M059J (cell line): ENCODE measurements at regions not wholly inside any gene's neighbourhood (a gene's known extent, or its start where the extent isn't known, plus 50 kb on each side); places are given as distances from the start of the nearest gene placed in this dataset.
A peak's percentile ranks its signal among the peaks of the same experiment; 100 is the strongest.

Source experiments
- DNase-seq: peaks from one replicate; pipeline ENCODE4 v3.0.0-alpha.2; 2012; ENCODE audit warnings: low read depth

DNA sequence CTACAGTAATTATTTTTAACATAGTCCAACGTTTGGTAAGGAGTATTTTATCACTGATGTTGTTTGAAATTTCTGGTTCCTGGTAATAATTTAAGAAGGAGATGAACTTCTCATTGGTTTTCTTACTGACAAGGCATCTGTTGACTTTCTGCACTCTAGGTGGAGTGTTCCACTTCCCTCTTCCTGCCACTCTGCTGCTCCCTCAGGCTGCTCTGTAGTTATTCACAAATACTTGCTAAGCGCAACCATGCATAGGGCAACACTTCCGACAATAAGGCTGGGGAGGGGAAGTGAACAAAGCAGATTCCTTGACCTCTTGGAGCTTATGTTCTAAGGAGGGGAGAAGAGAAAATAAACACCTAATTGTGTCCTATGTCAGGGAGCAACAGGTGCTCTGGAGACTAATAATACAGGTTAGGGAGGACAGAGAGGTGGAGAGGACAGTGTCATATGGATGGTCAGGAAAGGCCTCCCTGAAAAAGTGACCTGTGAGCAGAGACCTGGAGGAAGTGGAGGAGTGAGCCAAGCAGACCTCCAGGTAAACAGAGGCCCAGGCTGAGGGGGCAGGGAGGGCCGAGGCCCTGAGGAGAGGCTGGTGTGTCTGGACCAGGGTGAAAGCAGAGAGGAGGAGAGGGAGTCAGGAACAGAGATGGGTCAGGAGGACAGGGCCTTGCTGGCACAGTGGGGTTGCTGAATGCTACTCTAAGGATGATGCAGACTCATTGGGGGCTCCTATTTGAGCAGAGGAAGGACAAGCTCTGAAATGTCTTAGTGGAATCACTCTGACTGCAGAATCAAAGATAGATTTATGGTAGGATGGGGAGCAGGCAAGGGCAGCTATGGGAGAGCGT, 134.8 kb upstream of the SLC24A3 start:
- DNase-seq, result no peak

DNA sequence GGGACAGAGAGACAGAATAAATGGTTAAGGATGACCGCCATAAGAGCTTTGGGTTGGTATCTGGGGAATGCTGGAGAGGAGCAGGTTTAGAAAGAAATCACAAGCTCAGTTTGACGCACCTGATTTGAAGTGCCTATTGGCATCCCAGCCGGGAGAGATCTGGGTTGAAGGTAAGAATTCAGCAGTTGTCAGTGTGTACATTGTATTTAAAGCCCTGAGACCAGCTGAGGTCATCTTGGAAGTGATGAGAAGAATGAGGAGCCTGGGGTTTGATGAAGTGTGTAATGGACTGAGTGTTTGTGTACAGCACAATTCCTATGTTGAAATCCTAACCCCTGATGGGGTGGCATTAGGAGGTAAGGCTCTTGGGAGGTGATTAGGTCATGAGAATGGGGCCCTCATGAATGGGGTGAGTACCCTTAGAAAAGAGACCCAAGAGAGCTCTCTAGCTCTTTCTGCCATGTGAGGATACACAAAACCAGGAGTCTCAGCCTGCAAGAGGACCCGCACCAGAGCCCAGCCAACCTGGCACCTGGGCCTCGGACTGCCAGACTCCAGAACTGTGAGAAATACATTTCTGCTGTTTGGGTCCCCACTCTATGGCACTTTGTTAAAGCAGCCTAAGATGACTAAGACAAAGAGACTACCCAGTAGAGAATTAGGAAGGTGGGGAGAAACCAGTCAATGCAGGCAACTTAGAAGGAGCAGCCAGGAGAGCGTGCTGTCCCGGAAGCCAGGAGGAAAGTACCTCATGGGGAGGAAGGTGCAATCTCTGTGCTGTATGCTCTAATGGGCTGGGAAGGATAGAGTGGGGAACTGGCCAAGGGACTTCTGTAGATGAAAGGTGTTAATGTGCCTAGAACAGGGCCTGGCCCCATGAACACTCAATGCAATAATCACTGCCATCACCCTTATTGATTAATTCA, 133.7 kb upstream of the SLC24A3 start:
- no peak for DNase-seq

DNA sequence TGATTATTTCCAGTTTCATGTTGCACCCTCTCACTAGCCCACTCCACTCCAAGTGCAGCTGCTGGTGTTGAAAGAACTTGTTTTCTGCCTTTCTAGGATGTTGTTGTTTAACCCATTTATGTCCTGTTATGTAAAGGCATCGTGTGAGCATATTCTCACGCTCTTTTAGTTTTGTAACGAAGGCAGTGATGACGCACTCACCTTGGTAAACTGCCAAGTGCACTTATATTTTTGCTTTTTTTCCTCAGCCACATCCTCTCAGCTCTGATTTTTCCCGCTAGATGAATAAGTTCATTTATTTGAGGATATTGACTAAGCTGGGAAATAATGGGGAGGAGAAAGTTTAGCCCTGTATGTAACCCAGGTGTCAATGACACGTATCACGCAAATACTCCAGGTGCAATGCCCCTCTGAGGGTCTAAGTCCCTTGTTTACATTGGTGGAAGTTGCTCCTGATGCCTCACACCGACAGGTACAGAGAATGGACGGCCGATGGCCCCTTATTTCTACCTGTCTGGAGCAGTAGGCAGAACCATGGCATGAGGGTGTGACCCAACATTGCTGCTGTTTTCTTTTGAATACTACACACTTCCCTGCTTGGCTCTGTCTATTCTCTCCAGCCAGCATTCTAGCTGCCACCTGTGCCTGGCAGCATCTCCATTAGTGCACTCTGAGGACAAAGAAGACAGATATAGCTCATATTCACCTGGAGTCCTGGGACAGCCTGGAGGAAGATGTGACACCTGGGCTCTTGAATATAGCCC, 132.7 kb upstream of the SLC24A3 start:
- peak; percentile 46 for DNase-seq

GRCh38 chr20:19081937-19082336, 130.5 kb upstream of the SLC24A3 start:
- DNase-seq, result no peak

GRCh38 chr20:19083136-19083621, 129.3 kb upstream of the SLC24A3 start:
- no peak for DNase-seq

DNA sequence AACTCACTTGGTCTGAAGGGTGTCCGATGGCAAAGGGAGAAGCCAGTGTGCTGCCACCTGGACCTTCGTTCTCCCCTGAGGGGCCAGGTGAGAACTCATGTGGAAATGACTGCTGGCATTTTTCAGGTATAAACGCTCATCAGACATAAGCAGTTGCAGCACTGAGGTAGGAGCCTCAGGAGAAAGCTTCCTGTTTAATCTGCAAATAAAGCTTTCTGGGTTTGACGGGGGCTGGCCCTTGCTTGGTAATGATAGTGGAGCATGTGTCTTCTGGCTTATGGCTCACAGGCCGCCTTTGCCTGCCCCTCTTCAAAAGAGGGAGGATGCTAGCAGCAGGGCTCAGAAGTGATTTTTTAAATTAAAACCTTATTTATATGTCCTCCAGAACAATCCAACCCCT, 122.1 kb upstream of the SLC24A3 start:
- no peak for DNase-seq

DNA sequence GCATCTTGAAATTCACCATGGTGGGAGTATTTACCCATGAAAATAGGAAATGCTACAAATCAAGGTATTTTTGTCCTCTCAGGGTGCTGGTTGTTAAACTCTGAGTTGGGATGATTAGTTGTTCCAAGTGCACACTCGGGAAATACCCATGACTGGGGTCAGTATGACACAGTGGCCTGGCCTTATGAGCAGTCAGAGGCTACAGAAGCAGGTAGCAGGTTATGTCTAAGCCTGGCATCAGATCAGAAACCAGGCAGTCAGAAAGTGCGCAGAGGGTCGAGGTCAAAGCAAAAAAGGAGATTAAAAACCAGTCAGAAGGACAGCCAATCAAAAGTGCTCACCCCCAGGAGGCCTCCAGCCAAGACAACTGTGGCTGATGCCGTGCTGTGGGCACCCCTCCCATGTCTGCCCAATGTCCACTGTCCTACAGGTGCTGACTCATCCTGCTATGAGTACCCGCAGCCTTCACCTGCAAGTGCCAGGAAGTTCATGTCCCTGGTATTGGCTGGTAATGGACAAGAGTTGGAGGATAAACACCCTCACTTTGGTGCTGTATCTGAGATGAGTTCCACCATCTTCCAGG, 117.4 kb upstream of the SLC24A3 start:
- peak; percentile 29 for DNase-seq

DNA sequence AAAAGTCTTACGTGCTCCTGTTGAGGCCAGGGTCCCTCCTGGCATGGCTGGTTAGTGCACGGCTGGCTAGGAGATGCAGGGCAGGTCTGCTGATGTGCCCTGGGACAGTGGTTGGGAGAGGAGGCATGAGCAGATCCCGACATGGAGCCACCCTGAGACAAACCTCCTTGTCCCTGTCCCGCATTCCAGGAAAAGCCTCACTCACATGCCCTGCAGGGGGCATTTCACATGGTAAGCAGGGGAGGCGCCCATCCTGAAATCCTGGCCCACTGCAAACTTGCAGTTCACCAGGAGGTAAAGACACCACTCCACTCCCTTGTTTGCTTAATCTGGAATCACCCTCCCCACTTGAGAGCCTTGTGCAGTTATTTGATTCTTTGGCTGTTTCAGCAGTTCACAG, 116.7 kb upstream of the SLC24A3 start:
- DNase-seq, result no peak

GRCh38 chr20:19096843-19097242, 115.6 kb upstream of the SLC24A3 start:
- DNase-seq, result no peak

DNA sequence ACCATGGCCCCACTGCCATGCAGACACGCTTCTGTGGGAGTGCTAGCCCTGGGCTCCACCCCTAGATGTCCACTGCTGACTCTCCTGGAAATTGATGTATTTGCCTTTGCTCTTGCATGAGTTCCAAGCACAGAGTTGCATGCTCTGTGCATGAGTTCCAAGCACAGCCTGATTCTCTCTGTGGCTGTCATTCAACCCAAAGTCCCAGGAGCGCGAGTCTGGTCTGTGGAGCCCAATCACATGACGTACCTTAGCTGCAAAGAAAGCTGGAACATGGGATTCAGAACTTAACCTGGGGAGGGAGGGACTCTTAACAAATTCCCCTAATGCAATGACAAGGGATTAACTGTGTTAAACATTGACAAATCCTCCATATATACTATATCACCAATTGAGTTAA, 114.3 kb upstream of the SLC24A3 start:
- DNase-seq, result no peak

DNA sequence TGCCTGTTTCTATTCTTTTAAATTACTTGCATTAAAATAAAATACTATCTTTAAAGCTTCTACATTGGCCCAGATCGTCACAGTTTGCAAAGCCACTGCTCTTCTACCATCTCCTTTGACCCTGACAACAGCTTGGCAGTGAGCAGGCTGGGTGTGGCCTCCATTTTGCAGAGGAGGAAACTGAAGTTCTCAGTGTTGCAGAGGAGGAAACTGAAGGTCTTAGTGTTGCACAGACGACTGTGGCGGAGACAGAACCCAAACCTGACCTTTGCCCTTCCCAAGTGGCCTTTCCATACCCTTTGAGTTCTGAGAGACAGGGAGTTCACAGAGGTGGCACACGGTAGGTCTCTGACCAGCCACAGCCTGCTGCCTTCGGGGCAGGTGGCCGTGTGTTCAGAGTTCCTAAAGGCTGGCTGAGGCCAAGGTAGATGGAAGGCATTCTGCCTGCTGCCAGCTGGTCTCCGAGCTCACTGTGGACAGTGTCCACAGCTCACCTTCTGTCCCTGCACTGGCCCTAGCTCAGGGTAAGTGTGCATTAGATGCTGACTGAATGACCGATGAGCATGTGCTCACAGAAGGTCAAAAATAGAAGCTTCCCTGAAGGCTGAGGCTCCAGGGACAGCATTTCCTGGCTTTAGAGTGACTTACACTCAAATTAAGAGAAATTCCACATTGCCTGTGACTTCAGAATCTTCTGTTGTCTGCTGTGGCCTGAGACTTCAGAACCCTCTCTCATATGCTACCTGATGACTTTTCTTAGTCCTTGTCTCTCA, 113.5 kb upstream of the SLC24A3 start:
- DNase-seq, result no peak

DNA sequence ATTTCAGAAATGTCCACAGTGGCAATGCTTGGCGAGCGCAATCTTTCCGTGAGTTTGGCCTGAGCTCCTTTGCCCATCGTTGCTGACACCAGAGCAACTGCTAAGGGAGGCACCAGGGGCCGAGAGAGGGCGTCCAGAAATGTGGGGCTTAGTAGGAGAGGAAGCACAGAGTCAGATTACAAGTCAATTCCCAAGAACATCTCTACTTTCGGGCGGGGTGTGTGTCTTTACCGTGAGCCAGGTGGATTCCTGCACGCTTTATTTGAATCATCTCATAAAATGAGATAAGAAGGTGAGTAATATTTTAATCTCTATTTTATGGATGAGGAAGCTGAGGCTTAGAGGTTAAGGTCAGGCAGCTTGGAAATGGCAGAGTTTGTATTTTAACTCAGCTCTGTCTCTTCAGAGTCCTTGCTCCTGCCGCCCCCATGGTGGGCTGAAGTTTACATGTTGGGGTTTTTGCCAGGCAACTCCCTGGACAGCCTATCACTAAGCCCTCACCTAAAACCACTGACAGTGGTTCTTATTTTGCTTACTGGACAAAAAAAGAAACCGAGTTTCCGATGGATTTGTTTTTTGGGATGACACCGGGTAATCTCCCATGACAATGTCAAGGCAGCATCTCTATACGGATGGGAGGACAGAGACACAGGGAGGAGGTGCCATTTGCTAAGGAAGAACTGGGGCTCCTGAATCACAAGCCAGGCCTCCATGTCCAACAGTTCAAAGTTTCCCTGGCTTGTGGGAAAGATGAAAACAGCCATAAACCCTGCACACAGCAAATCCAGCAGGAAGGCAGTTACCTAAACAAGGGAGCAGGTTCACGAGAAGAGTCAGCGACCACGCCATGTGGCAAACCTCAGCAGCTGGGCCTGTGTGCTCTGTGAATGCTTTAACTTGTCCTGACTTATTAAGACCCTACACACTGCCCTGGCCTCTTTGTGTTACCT, 112.6 kb upstream of the SLC24A3 start:
- peak; percentile 12 for DNase-seq

DNA sequence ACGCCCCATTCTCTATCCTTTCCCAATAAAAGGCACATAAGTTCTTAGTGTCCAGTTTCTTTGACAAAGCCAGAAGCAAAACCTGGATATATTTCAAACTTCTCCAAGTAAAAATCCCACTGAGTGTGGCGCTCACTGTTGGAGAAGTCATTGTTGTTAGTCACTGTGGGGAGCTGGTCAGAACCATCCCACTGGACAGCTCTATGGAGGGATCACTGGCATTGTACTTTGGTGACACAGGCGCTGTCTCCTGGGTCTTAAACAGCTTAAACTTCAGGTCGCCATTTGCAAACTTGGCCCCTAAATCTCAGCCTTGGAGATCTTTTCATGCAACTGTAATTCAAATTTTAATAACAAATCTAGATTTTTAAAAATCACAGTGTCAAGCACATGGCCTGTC, 111.5 kb upstream of the SLC24A3 start:
- DNase-seq, result no peak

DNA sequence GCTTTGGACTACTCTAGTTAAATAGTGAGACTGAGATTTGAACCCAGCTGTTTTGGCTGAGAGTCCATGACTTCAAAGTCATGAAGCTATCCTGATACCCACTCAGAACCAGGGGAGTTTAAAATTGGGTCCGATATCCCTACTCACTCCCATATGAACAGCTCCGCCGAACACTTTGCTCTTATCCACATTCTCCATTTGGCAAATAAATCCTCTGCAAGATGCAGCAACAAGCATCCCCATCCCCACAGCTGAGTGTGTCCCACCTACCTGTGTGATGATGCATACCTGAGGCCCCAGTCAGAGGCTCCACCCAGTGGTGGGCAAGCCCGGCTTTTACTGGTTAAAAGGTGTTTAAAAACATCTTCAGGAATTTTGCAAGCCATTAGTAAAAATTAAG, 108.3 kb upstream of the SLC24A3 start:
- no peak for DNase-seq

DNA sequence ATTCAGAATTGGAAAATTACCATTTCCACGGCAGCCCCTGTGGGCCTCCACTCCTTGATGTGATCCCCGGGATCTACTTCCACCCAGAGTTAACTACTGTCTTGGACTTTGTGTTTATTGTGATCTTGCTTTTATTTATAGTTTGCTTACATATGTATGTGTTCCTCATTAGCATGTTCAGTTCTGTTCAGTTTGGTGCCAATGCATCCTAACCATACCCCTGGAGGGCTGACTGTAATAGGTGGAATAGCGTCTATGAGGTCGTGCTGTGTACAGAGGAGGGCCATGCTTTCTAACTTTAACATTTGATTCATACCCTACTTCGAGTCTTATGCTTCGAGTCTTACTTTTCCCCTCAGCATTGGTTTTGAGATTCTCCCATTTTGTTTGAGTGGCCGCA, 104.3 kb upstream of the SLC24A3 start:
- no peak for DNase-seq

DNA sequence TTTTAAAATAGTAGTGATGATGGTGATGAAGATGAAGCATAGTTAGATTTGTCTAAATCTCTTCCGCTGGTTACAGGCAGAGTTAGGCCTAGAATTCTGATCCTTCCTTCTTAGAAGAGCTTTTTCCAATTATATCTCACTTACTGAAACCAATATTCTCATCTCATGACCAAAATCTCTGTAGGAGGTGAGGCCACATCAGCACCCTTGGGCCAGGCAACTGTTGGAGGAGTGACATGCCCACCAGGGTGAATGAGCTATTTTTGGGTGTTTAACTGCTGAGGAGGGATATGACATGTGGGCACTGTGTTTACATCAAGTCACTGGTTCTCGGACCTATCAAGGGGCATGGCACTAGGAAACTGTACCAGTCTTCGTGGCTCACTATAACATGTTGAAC, 102.2 kb upstream of the SLC24A3 start:
- no peak for DNase-seq

GRCh38 chr20:19110881-19111460, 101.5 kb upstream of the SLC24A3 start:
- DNase-seq, result no peak

GRCh38 chr20:19112828-19113227, 99.6 kb upstream of the SLC24A3 start:
- no peak for DNase-seq

DNA sequence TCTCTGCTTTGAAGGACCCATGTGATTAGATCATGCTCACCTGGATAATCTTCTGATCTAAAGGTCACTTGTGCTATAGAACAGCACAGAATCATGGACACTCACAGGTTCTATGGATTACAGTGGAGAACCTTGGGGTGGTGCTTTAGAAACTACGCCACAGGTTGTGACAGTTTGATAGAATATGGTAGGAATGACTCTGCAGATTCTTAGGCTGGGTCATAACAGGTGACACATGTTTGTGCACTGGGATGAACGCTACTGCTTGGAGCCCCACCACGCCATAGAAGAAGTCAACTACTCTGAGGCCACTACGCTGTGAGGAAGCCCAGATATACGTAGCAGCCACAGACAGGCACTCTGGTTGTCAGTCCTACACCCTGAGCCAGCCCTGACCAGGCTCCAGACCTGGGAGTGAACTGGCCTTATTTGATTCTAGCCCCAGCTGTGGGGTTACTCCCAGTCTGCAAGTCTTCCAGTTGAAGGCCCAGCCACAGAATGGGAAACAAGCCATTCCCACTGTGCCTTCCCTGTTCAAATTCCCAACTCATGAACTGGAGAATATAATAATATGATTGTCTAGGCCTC, 99.0 kb upstream of the SLC24A3 start:
- DNase-seq, result no peak
